BLaER1 (cell line): ENCODE measurements at regions not wholly inside any gene's neighbourhood (a gene's known extent, or its start where the extent isn't known, plus 50 kb on each side); places are given as distances from the start of the nearest gene placed in this dataset.
"Not testable (repeated sequence)": the region's sequence is repeated elsewhere in the genome, so short reads cannot be mapped to it uniquely, and the experiment has no call there.

ENCODE experiments used
- H3K27ac ChIP-seq: shearing (Covaris generic); formaldehyde crosslinking; 2 replicates; pipeline ENCODE4 v1.8.1; 2022
- H3K27me3 ChIP-seq: shearing (Covaris generic); formaldehyde crosslinking; 2 replicates; pipeline ENCODE4 v1.8.1; 2022
- H3K36me3 ChIP-seq: shearing (Covaris generic); formaldehyde crosslinking; 2 replicates; pipeline ENCODE4 v1.8.1; 2022
- H3K4me1 ChIP-seq: shearing (Covaris generic); formaldehyde crosslinking; 2 replicates; pipeline ENCODE4 v1.8.1; 2022
- H3K4me2 ChIP-seq: shearing (Covaris generic); formaldehyde crosslinking; 2 replicates; pipeline ENCODE4 v1.8.1; 2022
- H3K4me3 ChIP-seq: shearing (Covaris generic); formaldehyde crosslinking; 2 replicates; pipeline ENCODE4 v1.8.1; 2022
- H3K9ac ChIP-seq: shearing (Covaris generic); formaldehyde crosslinking; 2 replicates; pipeline ENCODE4 v1.8.1; 2022
- H3K9me3 ChIP-seq: shearing (Covaris generic); formaldehyde crosslinking; 2 replicates; pipeline ENCODE4 v1.8.1; 2022
- H4K20me1 ChIP-seq: shearing (Covaris generic); formaldehyde crosslinking; 2 replicates; pipeline ENCODE4 v1.8.1; 2022
- Cebpa-rat ChIP-seq: shearing (Covaris generic); IDR thresholded peaks from 2 replicates; pipeline ENCODE4 v1.8.1; 2022

GRCh38 chr6:137303441-137303840, 84.3 kb upstream of the IFNGR1 start:
- Histone ChIP-seq H3K27ac (no peak overlapping the region), H3K9me3 (peaks cover 41% of the 10 kb centered on the region), H3K36me3 (0 out of 2 replicates have a peak, but pooled peaks cover 7% of the 10 kb centered on the region), H3K4me2 (no peak overlapping the region), H3K27me3 (no peaks in the 10 kb centered on the region), H3K9ac (no peak overlapping the region), H3K4me1 (peaks cover 21% of the 10 kb centered on the region), H3K4me3 (no peak overlapping the region), H4K20me1 (no peaks in the 10 kb centered on the region)
- TF ChIP-seq Cebpa-rat, result no peak

DNA sequence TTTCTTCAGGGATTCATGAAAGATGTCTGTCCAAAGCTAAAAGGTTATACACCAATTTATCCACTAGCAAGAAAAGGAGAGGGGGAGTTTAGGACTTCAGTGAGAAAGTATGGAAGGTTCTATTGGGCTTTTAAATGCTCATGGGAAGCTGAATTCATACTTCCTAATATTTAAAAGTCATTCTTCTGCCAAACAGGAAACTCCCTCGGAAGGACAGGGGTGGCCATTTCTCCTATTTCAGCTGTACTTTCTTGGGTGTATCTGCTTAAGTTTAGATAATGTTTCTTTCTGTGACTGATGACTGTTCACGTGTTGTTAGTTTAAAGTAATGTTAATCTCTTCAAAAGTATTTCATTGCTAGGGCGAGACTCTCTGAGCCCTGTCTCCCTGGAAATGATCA, 80.5 kb upstream of the IFNGR1 start:
- no peak overlapping the region for H3K9ac ChIP-seq
- H3K4me3 ChIP-seq, result no peak overlapping the region
- H3K4me2 ChIP-seq, result no peak overlapping the region

DNA sequence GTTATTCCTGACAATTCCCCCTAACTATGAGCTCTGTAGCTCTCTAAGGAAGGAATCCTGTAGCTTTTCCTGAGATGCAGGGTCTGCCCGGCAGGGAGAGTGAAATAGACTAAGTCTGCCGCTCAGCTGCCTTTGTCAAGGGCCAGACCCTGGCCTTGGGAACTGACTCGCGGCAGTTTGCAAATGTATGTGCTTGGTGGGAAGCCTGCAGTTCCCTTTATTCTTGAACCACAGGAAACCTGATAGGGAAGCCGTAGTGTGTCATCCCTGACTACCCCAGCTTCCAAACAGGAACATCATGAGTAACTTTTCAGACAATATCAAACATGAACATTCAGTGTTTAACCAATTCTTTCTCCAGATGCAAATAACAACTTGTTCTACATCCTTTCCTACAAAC, 78.7 kb upstream of the IFNGR1 start:
- Histone ChIP-seq H3K9me3 (peaks cover 12% of the 10 kb centered on the region), H3K4me2 (no peak overlapping the region), H3K36me3 (no peaks in the 10 kb centered on the region), H3K4me1 (no peaks in the 10 kb centered on the region; the same call in 1 of the 2 replicates), H3K27me3 (no peaks in the 10 kb centered on the region), H3K27ac (no peak overlapping the region), H4K20me1 (no peaks in the 10 kb centered on the region), H3K4me3 (no peak overlapping the region), H3K9ac (no peak overlapping the region)
- TF ChIP-seq Cebpa-rat, result no peak

More for the DNA sequence above, 80.5 kb upstream of the IFNGR1 start:
- Histone ChIP-seq H3K36me3 (no peaks in the 10 kb centered on the region), H3K4me1 (no peaks in the 10 kb centered on the region), H3K9me3 (peaks cover 16% of the 10 kb centered on the region), H3K27me3 (no peaks in the 10 kb centered on the region), H4K20me1 (no peaks in the 10 kb centered on the region), H3K27ac (no peak overlapping the region)
- TF ChIP-seq Cebpa-rat, result no peak

DNA sequence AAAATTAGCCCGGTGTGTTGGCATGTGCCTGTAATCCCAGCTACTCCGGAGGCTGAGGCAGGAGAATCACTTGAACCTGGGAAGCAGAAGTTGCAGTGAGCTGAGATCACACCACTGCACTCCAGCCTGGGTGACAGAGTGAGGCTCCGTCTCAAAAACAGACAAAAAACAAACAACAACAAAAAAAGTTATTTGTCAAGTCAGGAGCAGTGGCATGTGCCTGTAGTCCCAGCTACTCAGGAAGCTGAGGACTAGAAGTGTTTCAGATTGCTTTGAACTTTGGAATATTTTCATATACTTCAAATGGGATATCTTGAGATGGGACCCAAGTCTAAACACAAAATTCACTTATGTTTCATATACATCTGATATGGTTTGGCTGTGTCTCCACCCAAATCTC, 73.1 kb upstream of the IFNGR1 start:
- H3K4me1 ChIP-seq, result peaks cover 35% of the 10 kb centered on the region
- not testable (repeated sequence) for H4K20me1 ChIP-seq, H3K4me3 ChIP-seq, H3K9me3 ChIP-seq, H3K27ac ChIP-seq, H3K9ac ChIP-seq, H3K27me3 ChIP-seq, H3K36me3 ChIP-seq
- H3K4me2 ChIP-seq, result peak overlapping the region; percentile 75; the same call in 1 of the 2 replicates

DNA sequence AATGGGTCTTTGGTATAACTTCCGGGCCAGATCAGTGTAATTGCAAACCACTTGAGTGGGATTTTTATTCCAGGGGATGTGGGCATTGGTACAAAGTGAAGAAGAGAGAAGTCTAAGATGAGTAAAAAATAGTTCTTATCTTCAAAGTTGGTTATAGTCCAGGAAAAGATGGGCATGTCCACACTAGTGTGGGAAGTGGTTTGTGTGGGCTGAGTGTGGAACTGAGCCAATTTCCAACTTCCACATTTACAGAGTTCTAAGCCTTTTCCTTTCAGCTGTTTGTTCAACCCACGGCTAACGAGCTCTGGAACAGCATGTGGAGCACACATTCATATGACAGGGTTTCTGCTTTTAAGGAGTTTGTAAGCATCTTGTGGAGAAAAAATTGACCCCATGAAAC, 72.3 kb upstream of the IFNGR1 start:
- no peak for TF ChIP-seq Cebpa-rat
- H3K9me3 ChIP-seq, result 0 out of 2 replicates have a peak, but pooled peaks cover 9% of the 10 kb centered on the region
- H3K27me3 ChIP-seq, result no peaks in the 10 kb centered on the region
- H3K9ac ChIP-seq, result no peak overlapping the region
- H3K27ac ChIP-seq, result no peak overlapping the region
- peaks cover 35% of the 10 kb centered on the region for H3K4me1 ChIP-seq
- no peaks in the 10 kb centered on the region for H3K36me3 ChIP-seq
- H3K4me2 ChIP-seq, result peak overlapping the region; percentile 75
- H4K20me1 ChIP-seq, result no peaks in the 10 kb centered on the region
- H3K4me3 ChIP-seq, result no peak overlapping the region

DNA sequence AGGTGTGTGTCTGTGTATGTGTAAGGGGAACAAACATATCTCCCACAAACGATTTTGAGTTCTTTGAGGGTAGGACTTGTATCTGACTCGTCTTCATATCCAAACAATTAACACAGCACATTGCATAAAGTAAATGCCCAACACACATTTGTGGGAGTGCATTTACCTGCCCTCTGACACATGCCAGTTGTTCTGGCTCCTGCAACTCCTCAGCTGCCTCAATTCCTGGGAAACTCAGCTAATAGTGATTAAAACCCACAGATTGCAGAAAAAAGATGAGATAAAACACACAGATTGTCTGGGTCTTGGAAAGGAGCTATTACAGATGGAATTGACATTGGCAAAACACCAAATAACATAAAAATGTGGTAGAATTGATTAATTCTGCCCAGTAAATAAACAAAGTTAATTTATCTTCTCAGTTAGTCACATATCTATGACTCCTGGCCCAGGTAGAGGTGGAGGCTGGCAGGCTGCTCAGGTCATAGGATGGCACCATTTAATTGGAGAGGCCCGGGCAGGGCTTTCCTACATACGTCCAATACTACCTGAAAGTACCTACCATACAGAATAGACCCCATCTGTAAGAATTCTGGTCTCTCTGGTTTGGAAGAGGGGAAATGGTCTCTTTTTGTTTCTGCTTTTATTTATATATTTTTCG, 71.5 kb upstream of the IFNGR1 start:
- H3K27me3 ChIP-seq, result no peaks in the 10 kb centered on the region
- H3K9ac ChIP-seq, result no peak overlapping the region
- no peak for TF ChIP-seq Cebpa-rat
- peaks cover 41% of the 10 kb centered on the region for H3K4me1 ChIP-seq
- H4K20me1 ChIP-seq, result no peaks in the 10 kb centered on the region
- no peaks in the 10 kb centered on the region for H3K36me3 ChIP-seq
- H3K27ac ChIP-seq, result no peak overlapping the region
- no peak overlapping the region for H3K4me3 ChIP-seq
- 0 out of 2 replicates have a peak, but pooled peaks cover 9% of the 10 kb centered on the region for H3K9me3 ChIP-seq
- H3K4me2 ChIP-seq, result peak overlapping the region; percentile 75

DNA sequence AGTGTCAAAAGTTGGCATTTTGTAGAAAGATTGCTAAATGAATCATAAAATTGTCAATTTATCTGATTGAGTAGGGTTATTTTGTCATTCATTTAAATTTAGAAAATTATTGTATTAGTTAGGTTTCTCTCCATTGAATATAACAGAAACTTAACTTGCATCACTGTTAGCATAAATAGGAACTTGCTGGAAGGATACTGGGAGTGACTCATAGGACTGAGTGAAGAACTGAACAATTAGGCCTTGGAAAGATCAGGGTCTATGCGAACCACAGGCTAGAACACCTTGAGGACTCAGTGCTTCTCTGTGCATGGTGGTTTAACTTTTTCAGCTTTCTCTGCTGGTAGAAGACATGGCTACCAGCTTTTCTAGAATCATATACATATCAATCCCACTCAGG, 67.7 kb upstream of the IFNGR1 start:
- Histone ChIP-seq H3K4me2 (no peak overlapping the region), H3K9me3 (0 out of 2 replicates have a peak, but pooled peaks cover 9% of the 10 kb centered on the region), H3K27me3 (no peaks in the 10 kb centered on the region), H3K27ac (no peak overlapping the region), H3K4me1 (peaks cover 71% of the 10 kb centered on the region), H3K4me3 (no peak overlapping the region), H4K20me1 (no peaks in the 10 kb centered on the region), H3K9ac (no peak overlapping the region), H3K36me3 (no peaks in the 10 kb centered on the region)
- TF ChIP-seq Cebpa-rat, result no peak

DNA sequence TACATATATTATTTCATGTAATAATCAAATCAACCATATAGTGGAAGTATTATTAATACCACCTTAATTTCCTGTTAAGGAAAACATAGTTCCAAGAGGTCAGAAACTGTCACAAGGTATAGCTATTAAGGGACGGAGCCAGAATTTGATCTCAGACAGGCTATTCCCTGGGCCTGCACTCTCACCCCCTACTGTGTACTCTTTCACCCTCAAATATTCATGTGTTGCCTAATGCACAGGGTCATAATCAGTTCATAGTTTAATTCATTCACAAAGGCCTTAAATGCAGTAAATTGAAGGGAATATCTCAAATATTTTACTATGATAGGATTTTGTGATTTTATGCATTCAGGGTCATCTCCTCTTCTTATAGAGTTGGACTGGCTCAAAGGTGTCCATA, 67.2 kb upstream of the IFNGR1 start:
- Histone ChIP-seq H3K36me3 (no peaks in the 10 kb centered on the region), H3K4me2 (no peak overlapping the region), H3K9me3 (0 out of 2 replicates have a peak, but pooled peaks cover 9% of the 10 kb centered on the region), H3K4me3 (no peak overlapping the region), H3K27me3 (no peaks in the 10 kb centered on the region), H3K27ac (no peak overlapping the region), H4K20me1 (no peaks in the 10 kb centered on the region), H3K4me1 (peaks cover 71% of the 10 kb centered on the region), H3K9ac (no peak overlapping the region)
- TF ChIP-seq Cebpa-rat, result no peak

DNA sequence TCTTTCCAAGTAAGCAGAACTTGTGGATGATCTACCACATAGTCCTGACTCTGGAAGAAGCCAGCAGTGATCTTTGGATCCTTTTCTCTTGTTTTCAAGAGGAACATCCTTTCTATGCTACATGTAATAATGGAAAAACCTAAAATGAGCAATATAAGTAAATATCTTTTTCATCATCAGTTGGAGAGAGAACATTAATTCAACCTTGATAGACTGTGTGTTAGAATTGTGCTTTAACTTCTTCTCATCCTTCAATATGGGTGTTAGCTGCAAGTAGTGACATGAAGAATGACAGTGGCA, 65.6 kb upstream of the IFNGR1 start:
- H3K27me3 ChIP-seq, result no peaks in the 10 kb centered on the region
- peak overlapping the region; percentile 52 for H3K4me3 ChIP-seq
- peak overlapping the region; percentile 89 for H3K4me2 ChIP-seq
- H3K9me3 ChIP-seq, result 0 out of 2 replicates have a peak, but pooled peaks cover 9% of the 10 kb centered on the region
- H3K9ac ChIP-seq, result peak overlapping the region; percentile 52
- H3K36me3 ChIP-seq, result no peaks in the 10 kb centered on the region
- no peak for TF ChIP-seq Cebpa-rat
- peaks cover 57% of the 10 kb centered on the region for H3K4me1 ChIP-seq
- H3K27ac ChIP-seq, result peak overlapping the region; percentile 76
- no peaks in the 10 kb centered on the region for H4K20me1 ChIP-seq

DNA sequence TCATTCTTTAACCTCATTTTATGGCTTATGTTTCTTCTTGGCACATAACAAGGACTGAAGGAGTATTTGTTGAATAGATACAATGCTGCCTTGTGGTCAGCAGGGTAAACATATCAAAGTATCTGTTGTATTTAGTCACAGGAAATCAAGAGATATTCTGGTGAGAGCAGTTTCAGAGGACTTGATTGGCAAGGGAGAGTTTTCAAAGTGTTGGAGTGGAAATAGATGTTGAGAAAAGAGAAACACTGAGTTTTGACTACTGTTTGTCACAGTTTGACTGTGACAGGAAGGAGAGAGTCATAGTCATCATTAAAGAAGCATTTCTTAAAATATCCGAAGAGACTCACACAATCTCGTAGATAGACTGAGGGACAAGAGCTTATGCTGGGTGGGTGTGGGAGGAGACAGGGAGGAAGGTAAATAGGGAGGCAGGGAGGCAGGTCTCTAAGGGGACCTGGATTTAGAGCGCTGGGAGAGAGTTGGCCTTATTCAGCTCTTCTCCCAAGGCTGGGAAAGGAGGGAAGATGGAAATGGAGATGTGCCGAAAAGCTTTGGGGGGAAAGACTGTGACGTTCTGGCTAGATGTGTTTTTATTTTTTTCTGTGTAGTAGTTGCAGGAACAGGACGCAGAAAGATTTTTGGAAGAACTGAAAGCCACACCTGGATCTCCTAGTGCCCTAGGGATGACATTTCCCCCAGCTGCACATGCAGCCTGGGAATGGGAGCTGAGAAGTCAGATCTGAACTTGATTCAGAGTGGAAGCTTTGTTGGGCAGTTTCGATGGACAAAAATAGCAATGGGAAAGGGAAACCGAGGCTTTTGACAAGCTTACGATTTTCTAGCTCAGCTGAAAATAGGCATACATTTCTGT, 65.0 kb upstream of the IFNGR1 start:
- peak overlapping the region; percentile 89 for H3K4me2 ChIP-seq
- H3K27me3 ChIP-seq, result no peaks in the 10 kb centered on the region
- peak overlapping the region; percentile 76 for H3K27ac ChIP-seq
- H3K9me3 ChIP-seq, result 0 out of 2 replicates have a peak, but pooled peaks cover 9% of the 10 kb centered on the region
- no peaks in the 10 kb centered on the region for H4K20me1 ChIP-seq
- H3K4me1 ChIP-seq, result peaks cover 51% of the 10 kb centered on the region
- H3K4me3 ChIP-seq, result peak overlapping the region; percentile 52
- peak overlapping the region; percentile 52 for H3K9ac ChIP-seq
- TF ChIP-seq Cebpa-rat, result no peak
- no peaks in the 10 kb centered on the region for H3K36me3 ChIP-seq
